Pons (tissue), 1 donor: ENCODE measurements at regions not wholly inside any gene's neighbourhood (a gene's known extent, or its start where the extent isn't known, plus 50 kb on each side); places are given as distances from the start of the nearest gene placed in this dataset.

Experiments
- DNase-seq: peaks from one replicate; pipeline ENCODE4 v3.0.0-alpha.2; 2016; ENCODE audit warnings: low spot score

DNA sequence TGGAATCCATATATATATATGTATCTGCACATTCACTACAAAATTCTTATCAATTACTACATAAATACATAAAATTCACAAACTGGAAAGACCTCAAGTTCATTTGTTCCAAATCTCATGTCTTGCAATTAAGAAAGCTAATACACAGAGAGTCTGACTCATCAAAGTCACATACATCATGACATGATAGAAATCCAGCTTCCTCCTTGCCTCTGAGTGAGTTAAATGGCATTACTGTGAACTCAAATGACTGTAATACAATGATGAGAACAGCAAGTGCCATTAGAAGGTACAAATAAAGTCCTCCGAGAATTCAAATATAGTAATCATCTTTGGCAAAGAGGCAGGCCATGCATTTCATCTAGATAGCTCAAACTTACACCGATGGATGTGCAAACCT, 55.1 kb upstream of the AGTR1 start:
- no peak for DNase-seq

DNA sequence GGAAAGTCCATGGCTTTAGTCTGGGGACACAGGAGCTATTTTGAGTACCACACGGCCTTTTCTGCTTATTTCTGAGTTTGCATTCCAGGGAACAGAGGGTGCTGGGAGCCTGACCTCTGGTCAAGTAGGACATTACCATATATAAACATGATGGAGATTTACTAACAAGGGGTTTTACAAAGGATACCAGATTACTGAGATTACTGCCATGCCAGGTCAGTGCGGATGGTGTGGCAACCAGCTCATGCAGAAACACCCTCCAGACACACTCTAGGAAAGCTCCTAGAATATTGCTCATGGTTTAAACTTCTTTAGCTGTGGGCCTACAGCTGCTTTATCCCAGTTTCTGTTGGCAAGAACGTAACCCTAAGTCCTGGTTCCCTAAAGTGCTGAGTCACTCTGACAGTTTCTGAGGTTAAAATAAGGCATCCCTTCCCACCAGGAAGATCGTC, 54.3 kb upstream of the AGTR1 start:
- DNase-seq, result peak; percentile 2

DNA sequence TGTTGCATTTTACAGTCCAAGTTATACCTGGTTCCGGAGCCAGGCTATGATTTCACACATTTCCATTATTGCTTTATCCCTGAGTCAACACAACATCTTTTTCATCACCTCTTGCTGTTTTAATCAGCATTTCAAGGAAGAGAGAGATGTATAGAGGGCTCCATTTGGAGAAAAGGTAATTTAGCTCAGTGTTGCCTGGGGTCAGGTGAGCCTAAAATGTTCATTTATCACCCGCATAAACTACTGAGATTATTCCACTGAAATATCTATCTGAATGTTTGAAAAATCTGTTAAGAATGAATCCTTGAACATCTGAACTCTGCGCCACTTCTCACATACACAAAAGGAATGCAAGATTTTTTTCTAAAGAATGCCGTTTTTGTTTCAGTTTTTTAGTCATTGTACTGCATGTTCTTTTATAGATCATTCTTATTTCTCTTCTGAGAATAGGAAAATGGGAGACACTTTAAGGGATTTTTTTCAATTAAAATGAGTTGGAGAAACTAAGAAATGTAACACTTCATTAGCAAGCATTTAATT, 51.5 kb upstream of the AGTR1 start:
- no peak for DNase-seq
